IgD-negative memory B cell (primary cell): ENCODE measurements at regions not wholly inside any gene's neighbourhood (a gene's known extent, or its start where the extent isn't known, plus 50 kb on each side); places are given as distances from the start of the nearest gene placed in this dataset.
A peak's percentile ranks its signal among the peaks of the same experiment; 100 is the strongest.
"Not testable (repeated sequence)": the region's sequence is repeated elsewhere in the genome, so short reads cannot be mapped to it uniquely, and the experiment has no call there.

Experiments used
- H3K27ac Mint-ChIP-seq, 3 donors: one replicate each; pipeline ENCODE4 v1.8.0; 2020 to 2022; ENCODE audit warnings: mild to moderate bottlenecking in 3 of 3, mixed read lengths in 3 of 3, moderate library complexity in 1 of 3
- H3K27me3 Mint-ChIP-seq: one replicate; pipeline ENCODE4 v1.8.0; 2021; ENCODE audit warnings: mixed read lengths
- H3K36me3 Mint-ChIP-seq: one replicate; pipeline ENCODE4 v1.8.0; 2020; ENCODE audit warnings: mild to moderate bottlenecking, mixed read lengths
- H3K4me1 Mint-ChIP-seq, 3 donors: one replicate each; pipeline ENCODE4 v1.8.0; 2020 to 2022; ENCODE audit warnings: mixed read lengths in 3 of 3, mild to moderate bottlenecking in 1 of 3
- H3K4me3 Mint-ChIP-seq, 4 donors: one replicate each; pipeline ENCODE4 v1.8.0; 2020 to 2022; ENCODE audit warnings: mild to moderate bottlenecking in 4 of 4, mixed read lengths in 4 of 4, moderate library complexity in 3 of 4
- H3K9me3 Mint-ChIP-seq, 3 donors: one replicate each; pipeline ENCODE4 v1.8.0; 2020 to 2021; ENCODE audit warnings: mixed read lengths in 3 of 3, mild to moderate bottlenecking in 1 of 3

DNA sequence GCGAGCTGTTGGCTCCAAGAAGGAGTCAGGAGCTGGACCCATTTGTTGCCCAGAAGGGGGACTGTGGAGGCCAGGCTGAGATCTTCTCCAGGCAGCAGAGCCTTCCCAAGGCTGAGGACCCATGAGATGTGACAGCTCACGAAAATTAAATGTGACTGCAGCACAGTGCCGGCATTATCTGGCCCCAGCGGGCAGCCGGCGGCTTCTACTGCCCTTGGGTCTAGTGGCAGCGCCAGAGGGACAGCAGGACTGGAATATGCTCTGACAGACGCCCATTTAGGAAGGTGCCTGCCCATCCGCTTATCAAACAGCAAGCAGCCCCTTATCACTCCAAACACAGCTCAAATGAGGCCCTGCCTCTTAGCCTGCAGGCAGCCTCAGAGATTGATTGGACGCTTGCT is 122.9 kb upstream of the LYZL2 start:
- H3K4me3 Mint-ChIP-seq: no peak overlapping the region
- H3K4me1 Mint-ChIP-seq: peaks cover 1 to 4% (median 3%) of the 10 kb centered on the region in 3 donors
- H3K36me3 Mint-ChIP-seq: no peaks in the 10 kb centered on the region
- H3K27ac Mint-ChIP-seq: no peak overlapping the region
- peaks cover 22% of the 10 kb centered on the region for H3K27me3 Mint-ChIP-seq
- H3K9me3 Mint-ChIP-seq: no peaks in the 10 kb centered on the region

GRCh38 chr10:30751678-30752331 is 122.3 kb upstream of the LYZL2 start:
- no peaks in the 10 kb centered on the region for H3K9me3 Mint-ChIP-seq
- no peaks in the 10 kb centered on the region for H3K36me3 Mint-ChIP-seq
- H3K27me3 Mint-ChIP-seq: peaks cover 26% of the 10 kb centered on the region
- peak overlapping the region in 1 of 4 donors; percentile 29 for H3K4me3 Mint-ChIP-seq
- H3K27ac Mint-ChIP-seq: no peak overlapping the region
- H3K4me1 Mint-ChIP-seq: peaks cover 1 to 4% (median 3%) of the 10 kb centered on the region in 3 donors

GRCh38 chr10:30750971-30751677 is 121.6 kb upstream of the LYZL2 start:
- Mint-ChIP-seq H3K27me3 (peaks cover 28% of the 10 kb centered on the region), H3K27ac (no peak overlapping the region), H3K4me1 (peaks cover 1 to 4% (median 3%) of the 10 kb centered on the region in 3 donors), H3K36me3 (no peaks in the 10 kb centered on the region), H3K9me3 (no peaks in the 10 kb centered on the region), H3K4me3 (peak overlapping the region in 1 of 4 donors; percentile 29)

DNA sequence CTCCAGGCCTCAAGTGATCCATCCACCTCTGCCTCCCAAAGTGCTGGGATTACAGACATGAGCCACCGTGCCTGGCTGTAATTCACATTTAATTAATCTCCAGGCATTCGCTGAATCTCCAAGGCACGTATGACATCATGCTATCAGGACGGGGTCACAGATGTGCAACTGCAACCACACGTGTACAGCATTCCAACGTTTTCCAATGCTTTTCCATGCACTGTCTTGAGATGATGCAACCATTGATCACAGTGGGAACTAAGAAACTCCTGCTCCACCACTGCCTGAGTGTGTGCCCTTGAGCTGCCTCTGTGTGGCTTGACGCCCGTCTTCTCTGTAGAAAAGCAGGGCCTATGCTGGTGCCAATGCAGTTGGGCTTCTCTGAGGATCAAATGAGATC is 119.8 kb upstream of the LYZL2 start:
- Mint-ChIP-seq H3K36me3 (no peaks in the 10 kb centered on the region), H3K9me3 (no peaks in the 10 kb centered on the region), H3K27me3 (peaks cover 28% of the 10 kb centered on the region), H3K4me1 (peaks cover 3 to 4% (median 3%) of the 10 kb centered on the region in 3 donors), H3K27ac (no peak overlapping the region), H3K4me3 (no peak overlapping the region)

- H3K4me1 Mint-ChIP-seq: peaks cover 3 to 4% (median 3%) of the 10 kb centered on the region in 3 donors
- no peaks in the 10 kb centered on the region for H3K9me3 Mint-ChIP-seq
- no peaks in the 10 kb centered on the region for H3K36me3 Mint-ChIP-seq
- no peak overlapping the region for H3K4me3 Mint-ChIP-seq
- no peak overlapping the region for H3K27ac Mint-ChIP-seq
- peaks cover 25% of the 10 kb centered on the region for H3K27me3 Mint-ChIP-seq
These were observed 118.8 kb upstream of the LYZL2 start for GRCh38 chr10:30748152-30748973.

DNA sequence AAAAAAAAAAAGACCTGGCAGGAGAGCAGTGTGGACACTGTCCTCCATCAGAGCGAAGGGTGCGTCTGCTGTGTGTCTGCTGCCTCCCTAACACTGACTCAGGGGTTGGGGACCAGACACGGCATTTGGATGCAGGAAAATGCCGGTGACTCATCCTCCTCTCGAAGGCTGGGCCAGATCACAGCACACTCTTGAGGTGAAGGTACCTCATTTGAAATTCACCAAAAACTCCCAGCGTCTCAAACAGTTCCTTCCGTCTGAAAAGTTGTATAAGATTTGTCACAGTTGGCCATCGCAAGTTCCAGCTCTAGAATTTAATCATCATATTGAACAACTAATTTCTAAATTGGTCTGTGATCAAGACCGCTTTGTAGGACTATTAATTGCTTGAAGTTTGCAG is 118.1 kb upstream of the LYZL2 start:
- H3K4me3 Mint-ChIP-seq: no peak overlapping the region
- H3K27ac Mint-ChIP-seq: no peak overlapping the region
- no peaks in the 10 kb centered on the region for H3K9me3 Mint-ChIP-seq
- peaks cover 4 to 5% (median 5%) of the 10 kb centered on the region in 3 donors for H3K4me1 Mint-ChIP-seq
- peaks cover 25% of the 10 kb centered on the region for H3K27me3 Mint-ChIP-seq
- H3K36me3 Mint-ChIP-seq: no peaks in the 10 kb centered on the region

DNA sequence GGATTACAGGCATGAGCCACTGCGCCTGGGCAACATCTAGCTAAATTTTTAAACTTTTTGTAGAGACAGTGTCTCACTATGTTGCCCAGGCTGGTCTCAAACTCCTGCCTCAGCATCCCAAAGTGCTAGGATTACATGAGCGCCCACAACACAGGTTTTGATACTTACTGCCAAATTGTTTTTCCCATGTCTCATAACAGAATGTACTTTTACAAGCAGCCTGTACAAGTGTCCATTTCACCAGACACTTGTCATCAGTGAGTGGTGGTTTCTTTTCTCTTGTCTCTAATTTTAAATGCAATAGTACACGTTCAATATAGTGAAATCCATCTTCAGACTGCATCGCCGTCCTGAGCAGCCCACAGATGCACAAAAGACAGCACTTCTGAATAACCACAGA is 116.4 kb upstream of the LYZL2 start:
- H3K4me1 Mint-ChIP-seq: peaks cover 5 to 12% (median 6%) of the 10 kb centered on the region in 3 donors
- no peaks in the 10 kb centered on the region for H3K9me3 Mint-ChIP-seq
- peaks cover 19% of the 10 kb centered on the region for H3K27me3 Mint-ChIP-seq
- H3K36me3 Mint-ChIP-seq: no peaks in the 10 kb centered on the region
- H3K27ac Mint-ChIP-seq: no peak overlapping the region
- no peak overlapping the region for H3K4me3 Mint-ChIP-seq

GRCh38 chr10:30744106-30744505 is 114.6 kb upstream of the LYZL2 start:
- H3K4me3 Mint-ChIP-seq: no peak overlapping the region
- H3K36me3 Mint-ChIP-seq: no peaks in the 10 kb centered on the region
- no peak overlapping the region for H3K27ac Mint-ChIP-seq
- peaks cover 5 to 12% (median 6%) of the 10 kb centered on the region in 3 donors for H3K4me1 Mint-ChIP-seq
- H3K9me3 Mint-ChIP-seq: no peaks in the 10 kb centered on the region
- peaks cover 12% of the 10 kb centered on the region for H3K27me3 Mint-ChIP-seq

GRCh38 chr10:30743586-30743985 is 114.0 kb upstream of the LYZL2 start:
- no peak overlapping the region for H3K27ac Mint-ChIP-seq
- H3K4me3 Mint-ChIP-seq: no peak overlapping the region
- no peaks in the 10 kb centered on the region for H3K9me3 Mint-ChIP-seq
- H3K27me3 Mint-ChIP-seq: peaks cover 12% of the 10 kb centered on the region
- H3K4me1 Mint-ChIP-seq: peaks cover 5 to 12% (median 6%) of the 10 kb centered on the region in 3 donors
- no peaks in the 10 kb centered on the region for H3K36me3 Mint-ChIP-seq

DNA sequence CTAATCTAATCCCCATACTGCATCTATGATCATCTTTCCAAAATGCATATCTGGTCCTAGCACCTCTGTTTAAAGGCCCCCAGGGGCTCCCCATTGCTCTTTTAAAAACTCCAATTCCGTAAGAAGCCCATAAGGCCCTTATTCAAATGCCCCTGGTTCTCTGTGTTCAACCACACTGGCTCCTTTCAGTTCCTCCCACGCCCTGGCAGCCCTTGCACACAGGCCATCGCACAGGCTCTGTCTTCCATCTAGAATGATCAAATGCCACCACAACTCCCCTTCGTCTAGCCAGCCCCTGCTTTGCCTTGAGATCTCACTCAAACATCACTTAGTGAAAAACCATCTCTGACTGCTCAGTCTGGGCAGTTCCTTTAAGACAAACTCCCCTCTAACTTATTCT is 112.9 kb upstream of the LYZL2 start:
- H3K4me1 Mint-ChIP-seq: peaks cover 5 to 12% (median 6%) of the 10 kb centered on the region in 3 donors
- no peaks in the 10 kb centered on the region for H3K36me3 Mint-ChIP-seq
- H3K9me3 Mint-ChIP-seq: no peaks in the 10 kb centered on the region
- no peak overlapping the region for H3K4me3 Mint-ChIP-seq
- H3K27me3 Mint-ChIP-seq: peaks cover 13% of the 10 kb centered on the region
- H3K27ac Mint-ChIP-seq: no peak overlapping the region

DNA sequence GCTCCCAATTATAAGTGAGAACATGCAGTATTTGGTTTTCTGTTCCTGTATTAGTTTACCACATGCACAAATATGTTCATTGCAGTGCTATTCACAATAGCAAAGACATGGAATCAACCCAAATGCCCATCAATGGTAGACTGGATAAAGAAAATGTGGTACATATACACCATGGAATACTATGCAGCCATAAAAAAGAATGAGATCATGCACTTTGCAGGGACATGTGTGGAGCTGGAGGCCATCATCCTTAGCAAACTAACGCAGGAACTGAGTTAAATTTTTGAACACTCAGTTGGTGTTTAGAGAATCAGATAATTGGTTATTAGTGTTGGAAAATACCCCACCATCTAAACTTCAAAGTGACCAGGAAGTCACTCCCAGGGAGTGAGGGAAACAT is 111.2 kb upstream of the LYZL2 start:
- H3K9me3 Mint-ChIP-seq, H3K27ac Mint-ChIP-seq, H3K36me3 Mint-ChIP-seq, H3K4me3 Mint-ChIP-seq: not testable (repeated sequence)
- H3K27me3 Mint-ChIP-seq: peaks cover 15% of the 10 kb centered on the region
- peaks cover 5 to 10% (median 6%) of the 10 kb centered on the region in 3 donors for H3K4me1 Mint-ChIP-seq

GRCh38 chr10:30738416-30738815 is 108.9 kb upstream of the LYZL2 start:
- Mint-ChIP-seq H3K9me3 (no peaks in the 10 kb centered on the region), H3K4me3 (no peak overlapping the region), H3K36me3 (no peaks in the 10 kb centered on the region), H3K27me3 (peaks cover 24% of the 10 kb centered on the region), H3K27ac (no peak overlapping the region), H3K4me1 (peaks cover 5 to 10% (median 6%) of the 10 kb centered on the region in 3 donors)

DNA sequence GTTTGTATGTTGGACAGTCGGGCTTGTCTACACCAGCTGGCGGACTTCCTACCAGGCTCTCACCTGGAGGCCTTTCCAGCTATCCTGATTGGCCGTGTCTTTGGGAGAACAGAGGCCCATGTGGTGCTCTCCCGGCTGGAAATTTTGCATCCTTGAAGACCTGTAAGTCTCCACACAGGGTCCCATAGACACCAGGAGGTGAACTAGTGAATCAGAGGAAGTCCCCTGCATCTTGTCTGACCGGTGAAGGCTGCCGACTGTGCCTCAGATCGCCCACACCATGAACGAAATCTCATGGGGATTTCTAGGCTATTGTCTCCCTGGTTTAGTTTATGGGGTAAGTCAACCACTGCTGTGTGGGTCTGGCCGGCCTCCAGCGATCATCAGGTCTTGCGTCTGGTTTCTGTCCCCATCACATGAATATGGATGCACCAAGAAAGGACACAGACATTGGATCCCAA is 108.4 kb upstream of the LYZL2 start:
- H3K27ac Mint-ChIP-seq: no peak overlapping the region
- H3K36me3 Mint-ChIP-seq: no peaks in the 10 kb centered on the region
- H3K4me1 Mint-ChIP-seq: peaks cover 5 to 10% (median 6%) of the 10 kb centered on the region in 3 donors
- H3K4me3 Mint-ChIP-seq: no peak overlapping the region
- H3K9me3 Mint-ChIP-seq: no peaks in the 10 kb centered on the region
- peaks cover 24% of the 10 kb centered on the region for H3K27me3 Mint-ChIP-seq

DNA sequence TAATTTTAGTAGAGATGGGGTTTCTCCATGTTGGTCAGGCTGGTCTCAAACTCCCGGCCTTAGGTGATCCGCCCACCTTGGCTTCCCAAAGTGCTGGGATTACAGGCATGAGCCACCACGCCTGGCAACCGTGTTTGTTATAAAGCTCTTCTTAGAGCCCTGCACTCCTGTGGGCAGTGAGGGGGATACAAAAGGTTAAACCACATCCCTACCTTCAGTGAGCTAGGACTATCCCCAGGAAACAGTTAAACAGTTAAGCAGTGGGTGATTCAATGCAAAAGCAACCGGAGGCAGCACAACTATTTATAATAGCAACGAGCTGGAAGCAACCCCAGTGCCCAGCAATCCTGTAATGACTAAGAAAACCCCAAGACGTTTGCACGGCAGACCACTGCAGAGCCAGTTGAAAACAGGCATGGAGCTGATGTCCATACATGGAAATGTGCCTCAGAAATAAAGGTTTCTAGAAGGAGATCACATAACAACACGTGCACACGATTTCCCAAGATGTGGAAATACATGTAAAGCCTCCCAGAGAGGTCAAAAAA is 107.2 kb upstream of the LYZL2 start:
- peaks cover 0 to under 1% (median 0%) of the 10 kb centered on the region in 3 donors for H3K4me1 Mint-ChIP-seq
- peaks cover 26% of the 10 kb centered on the region for H3K27me3 Mint-ChIP-seq
- H3K27ac Mint-ChIP-seq: no peak overlapping the region
- no peak overlapping the region for H3K4me3 Mint-ChIP-seq
- peaks cover 0 to under 1% (median 0%) of the 10 kb centered on the region in 3 donors for H3K9me3 Mint-ChIP-seq
- peaks cover 2% of the 10 kb centered on the region for H3K36me3 Mint-ChIP-seq

GRCh38 chr10:30734901-30735300 is 105.3 kb upstream of the LYZL2 start:
- peaks cover 0 to 2% (median 0%) of the 10 kb centered on the region in 3 donors for H3K9me3 Mint-ChIP-seq

More at GRCh38 chr10:30734901-30735300, 105.3 kb upstream of the LYZL2 start:
- Mint-ChIP-seq H3K4me1 (no peaks in the 10 kb centered on the region), H3K4me3 (no peak overlapping the region), H3K36me3 (peaks cover 2% of the 10 kb centered on the region), H3K27me3 (peaks cover 25% of the 10 kb centered on the region), H3K27ac (no peak overlapping the region)
